ENCODE measurements at regions not wholly inside any gene's neighbourhood (a gene's known extent, or its start where the extent isn't known, plus 50 kb on each side); places are given as distances from the start of the nearest gene placed in this dataset.

DNA sequence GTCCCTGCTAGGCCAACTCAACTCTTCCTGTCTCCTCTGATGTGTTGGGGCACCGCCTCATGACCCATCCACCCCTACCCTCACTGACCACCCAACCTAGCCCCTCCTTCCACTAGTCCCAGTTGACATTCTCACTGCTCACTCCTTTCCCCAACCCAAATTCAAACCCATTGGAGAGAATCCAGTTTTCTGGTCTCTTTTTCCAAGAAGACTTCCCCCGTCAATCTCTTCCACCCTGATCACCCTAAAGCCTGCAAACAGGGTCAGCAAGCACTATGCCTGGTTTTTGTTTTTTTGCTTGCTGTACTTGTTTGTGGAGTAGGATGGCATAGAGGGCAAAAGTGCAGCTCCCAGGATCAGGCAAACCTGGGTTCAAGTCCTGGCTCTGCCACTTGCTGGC lies 176.6 kb upstream of the PPP2R3A start:
- DNase-seq = no peak

DNA sequence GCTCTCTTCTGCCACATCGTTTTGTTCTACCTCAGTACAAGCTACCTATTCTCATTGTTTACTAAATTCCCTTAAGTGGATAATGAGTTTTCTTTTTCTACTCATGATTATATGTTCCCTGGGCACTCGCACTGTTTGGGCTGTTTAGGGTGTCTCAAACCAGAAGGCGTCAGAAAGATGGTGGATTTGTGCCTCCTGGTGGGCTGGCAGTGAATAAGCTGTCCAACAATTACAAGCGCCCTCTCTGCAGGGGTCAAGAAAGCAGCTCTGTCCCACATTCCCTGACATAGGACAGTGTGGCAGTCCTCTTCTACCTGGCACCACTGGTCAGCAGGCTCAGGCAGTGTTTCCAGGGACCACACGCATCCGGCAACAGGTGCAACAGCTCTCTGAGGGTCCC lies 173.4 kb upstream of the PPP2R3A start:
- no peak for DNase-seq

DNA sequence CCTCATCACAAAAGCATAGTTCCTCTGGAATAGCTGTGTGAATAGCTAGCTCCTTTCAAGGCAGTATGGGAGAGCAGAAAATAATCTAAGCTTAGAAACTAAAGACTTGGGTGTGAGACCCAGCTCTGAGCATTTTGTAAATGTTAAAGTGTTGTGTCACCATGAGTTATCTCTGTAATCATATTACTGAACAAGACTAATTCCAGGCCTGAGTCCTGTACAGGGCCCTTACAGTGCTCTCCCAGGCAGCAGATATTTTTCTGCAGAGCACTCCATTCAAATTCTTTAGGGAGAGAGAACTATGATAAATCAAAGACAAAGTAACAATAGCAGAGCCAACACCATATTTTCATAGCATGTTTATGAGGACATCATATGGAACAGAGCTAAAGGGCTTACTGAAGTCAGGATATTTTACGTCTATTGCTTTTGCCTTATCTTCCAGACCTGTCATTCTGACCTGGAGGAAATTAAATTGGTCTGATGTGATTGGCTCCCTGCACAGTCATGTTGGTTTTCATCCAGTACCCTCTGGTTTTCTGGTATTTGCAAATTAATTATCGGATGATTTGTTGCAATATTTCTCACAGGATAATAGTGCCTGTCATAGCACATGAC lies 172.6 kb upstream of the PPP2R3A start:
- no peak for DNase-seq

DNA sequence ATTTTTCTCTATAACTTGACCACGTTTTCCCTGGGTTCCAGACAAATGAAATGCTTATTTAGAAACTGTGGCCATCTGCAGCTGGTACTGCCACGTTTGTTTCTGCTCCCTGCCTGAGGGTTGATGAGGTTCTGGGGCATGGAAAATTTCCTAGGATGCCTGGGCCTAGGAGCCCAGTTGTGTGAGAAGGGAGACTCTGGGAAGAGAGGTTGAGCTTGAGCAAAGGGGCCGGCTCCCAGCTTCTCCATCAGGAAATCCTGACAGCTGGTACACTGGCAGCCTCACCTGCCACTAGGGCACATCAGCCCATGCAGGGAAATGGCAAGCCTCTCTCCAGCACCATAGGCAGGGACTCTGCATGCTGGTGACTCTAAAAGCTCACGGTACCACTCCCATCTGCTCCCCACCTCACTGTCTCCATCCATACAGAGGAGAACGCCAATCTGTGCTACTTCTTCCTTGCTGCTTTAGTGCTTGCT lies 165.4 kb upstream of the PPP2R3A start:
- no peak for DNase-seq

DNA sequence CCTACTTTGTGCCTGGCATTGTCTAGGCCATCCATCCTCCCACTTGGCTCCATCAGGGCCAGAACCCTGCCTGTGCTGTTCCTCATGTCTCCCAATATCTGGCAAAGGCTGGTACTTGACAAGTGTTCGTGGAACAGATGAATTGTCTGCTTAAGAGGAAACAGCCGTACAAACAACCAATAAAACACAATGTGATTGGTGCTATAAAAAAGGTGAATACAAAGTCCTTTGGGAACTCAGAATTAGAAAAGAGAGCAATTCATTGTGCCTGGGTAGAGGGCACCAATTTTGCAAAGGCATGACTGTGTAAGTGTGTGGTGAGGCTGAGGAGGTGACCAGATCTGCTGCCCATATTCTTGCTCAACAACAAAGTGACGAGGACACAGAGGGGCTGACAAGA lies 164.5 kb upstream of the PPP2R3A start:
- no peak for DNase-seq

DNA sequence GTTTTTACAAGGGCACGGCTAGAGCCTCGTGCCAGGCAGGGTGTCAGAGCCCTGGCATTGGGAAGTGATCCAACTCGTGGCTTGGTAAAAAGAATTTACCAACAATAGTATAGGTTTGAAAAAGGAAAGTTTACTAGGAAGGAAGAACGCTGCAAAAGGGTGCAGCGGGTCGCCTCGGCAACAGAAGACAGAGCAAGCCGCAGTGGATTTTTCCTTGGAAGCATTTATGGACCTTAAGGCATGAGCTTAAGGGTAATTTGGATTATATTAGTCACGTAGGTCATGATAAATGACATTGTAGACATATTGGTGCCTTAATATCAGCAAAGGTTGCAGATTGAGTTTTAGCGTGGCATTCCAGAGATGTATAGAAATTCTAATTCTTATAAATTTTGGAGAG lies 163.4 kb upstream of the PPP2R3A start:
- no peak for DNase-seq

DNA sequence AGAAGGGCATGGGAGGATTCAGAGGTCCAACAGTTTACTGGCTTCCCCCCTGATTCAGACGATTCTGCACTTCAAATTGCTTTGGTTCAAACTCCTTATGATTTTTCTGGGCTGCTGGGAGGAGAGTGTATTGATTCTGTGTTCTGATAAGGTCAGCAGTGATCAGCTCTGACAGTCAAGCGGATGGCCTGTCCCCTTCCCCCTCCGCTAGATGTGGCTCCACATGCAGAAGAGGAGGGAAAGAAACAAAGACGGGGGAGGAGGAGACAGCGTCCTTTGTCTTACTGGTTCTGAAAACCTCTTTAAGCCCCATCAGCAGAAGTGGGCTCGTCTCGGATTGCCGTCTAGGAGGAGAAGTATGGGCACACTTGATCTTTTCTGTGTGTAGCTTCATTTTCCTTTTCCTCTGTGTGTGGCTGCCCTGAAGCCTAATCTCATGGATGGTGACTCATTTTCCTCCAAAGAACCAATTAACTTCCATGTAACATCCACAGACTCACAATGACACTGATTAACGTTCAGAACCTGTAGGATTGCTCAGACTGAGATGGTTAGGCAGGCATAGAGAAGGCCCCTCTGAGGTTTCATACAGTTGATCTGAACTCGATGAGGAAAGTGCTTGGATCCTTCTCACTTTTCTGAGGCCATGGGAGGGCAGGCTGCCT lies 162.4 kb upstream of the PPP2R3A start:
- DNase-seq = no peak

DNA sequence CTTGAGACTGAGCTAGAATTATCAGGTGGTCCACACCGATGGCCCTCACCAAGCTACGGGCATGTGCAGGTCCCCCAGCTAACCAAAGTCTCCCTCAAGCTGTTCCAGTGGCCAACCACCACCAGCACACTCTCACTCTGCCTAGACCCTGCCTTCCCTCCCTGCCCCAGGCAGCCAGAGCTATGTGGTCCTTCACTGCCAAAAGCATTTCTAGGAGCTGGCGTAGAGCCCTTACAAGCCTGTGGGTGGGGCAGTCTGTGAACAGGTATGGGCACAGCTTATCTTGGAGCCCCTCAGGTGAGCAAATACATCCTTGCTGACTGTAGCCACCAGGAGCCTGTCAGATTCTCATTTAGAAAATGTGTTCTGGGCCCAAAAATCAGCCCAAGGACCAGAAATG lies 159.8 kb upstream of the PPP2R3A start:
- DNase-seq = no peak

DNA sequence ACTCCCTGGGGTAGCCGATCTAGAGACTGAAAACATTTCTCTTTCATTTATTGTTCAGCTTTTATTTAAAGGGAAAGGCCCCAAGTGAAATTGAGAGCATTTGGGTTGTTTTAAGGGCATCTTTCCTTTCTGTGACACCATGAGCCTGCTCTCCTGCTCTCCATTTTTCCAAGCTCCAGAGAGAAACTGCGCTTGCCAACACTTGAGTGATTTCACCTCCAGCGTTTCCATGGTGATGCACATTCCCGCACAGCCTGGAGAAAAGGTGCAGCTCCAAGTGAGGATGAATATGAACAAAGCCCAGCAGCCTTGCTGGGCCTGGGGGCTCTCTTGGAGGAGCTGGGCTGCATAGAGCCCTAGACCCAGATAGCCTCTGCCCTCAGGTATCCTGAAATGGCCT lies 159.2 kb upstream of the PPP2R3A start:
- DNase-seq = peak in 41 of 58 donors; percentile 2 to 74 (median 27)

DNA sequence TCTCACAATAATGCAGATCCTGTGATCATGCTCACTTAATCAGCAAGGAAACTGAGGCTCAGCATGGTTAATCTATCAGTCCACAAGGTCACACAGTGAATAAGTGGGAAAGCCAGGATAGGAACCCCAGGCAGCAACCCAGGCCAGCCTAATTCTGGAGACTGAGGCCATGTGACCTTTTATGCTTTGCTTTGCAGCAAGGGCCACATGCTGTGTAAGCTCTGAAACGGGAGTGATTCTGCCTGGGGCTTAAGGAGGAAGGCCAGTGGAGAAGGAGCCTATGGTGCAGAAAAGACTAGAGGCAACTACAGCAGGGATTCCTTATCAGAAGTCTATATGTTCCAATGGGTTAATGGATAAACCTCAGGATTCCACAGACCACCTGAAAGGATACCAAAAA lies 157.6 kb upstream of the PPP2R3A start:
- no peak for DNase-seq

DNA sequence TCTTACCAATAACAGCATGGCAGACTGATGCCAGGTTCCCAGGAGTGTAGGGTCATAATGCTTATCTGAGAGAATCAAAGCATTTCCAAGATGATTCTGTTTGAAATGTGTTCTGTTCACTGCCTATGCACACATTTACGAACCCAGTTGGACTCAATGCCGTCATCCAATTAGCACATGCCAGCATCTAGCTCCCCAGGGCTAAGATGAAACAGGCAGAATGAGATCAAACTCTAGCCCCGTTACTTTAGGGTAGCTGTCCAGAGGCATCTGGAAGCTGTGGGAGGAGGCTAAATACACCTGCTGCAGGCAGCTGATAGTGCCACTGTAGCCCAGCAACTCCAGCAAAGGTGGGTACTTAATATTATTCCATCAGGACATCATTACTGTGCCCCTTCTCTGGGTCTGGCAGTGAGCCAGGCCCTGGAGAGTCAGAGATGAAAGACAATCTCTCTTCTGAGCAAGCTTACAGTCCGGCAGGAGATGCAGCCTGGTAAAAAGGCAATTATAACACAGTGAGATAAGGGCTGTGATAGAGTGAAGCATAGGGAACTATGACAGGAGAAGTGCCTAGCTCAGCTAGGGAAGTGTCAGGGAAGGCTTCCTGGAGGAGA lies 156.4 kb upstream of the PPP2R3A start:
- DNase-seq = no peak

DNA sequence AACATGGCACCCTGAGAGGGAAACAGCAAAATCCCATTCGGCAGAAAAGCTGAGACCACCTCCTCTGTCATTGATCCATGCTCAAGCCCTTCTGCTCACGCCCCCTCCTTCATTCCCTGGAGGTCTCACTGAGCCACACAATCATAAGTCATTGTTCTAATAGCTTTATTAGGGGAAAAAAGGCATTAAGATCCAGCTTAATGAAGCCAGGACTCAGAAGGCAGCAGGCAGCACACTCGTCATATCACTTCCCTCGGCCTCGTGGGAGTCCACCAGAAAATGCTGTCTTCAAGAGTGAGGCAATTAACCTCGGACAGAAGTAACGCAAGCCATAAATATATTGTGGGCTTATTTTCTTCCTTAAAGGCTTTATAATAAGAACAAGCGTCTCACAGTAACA lies 153.9 kb upstream of the PPP2R3A start:
- no peak for DNase-seq

DNA sequence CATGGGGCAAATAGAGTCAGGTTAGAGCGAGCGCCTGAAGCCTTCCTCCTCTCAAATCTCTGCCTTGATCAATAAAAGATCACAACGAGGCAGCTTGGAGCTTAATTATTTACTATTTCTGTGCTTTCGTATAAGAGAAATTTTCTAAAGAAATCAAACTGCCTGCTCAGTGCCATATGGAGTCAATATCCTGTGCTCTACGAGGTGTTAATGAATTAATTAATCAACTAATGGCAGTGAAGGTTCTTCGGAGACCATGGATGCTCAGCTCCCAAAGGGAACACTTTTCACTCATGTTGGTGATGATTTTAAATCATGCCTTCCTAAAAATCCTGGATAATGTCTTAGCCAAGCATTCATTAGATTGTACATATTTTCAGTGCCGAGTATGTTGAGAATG lies 153.5 kb upstream of the PPP2R3A start:
- DNase-seq = no peak

DNA sequence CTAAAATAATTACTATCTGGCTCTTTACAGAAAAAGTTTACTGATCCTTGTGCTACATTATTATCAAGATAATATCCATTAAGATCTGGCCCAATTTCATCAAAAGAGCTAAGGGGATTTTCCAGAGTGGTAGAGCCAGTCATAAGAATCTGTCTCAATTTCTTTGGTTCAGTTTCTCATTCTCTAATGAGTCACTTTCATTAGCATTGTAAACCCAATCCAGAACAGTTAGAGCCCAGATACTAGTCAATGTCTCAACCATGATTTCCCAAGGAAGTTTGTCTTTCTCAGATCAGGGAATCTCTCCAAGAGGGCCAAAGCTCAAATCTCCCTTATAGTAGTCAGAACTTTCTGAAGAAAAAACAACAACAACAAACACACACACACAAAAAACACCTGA lies 131.1 kb upstream of the PPP2R3A start:
- no peak for DNase-seq

DNA sequence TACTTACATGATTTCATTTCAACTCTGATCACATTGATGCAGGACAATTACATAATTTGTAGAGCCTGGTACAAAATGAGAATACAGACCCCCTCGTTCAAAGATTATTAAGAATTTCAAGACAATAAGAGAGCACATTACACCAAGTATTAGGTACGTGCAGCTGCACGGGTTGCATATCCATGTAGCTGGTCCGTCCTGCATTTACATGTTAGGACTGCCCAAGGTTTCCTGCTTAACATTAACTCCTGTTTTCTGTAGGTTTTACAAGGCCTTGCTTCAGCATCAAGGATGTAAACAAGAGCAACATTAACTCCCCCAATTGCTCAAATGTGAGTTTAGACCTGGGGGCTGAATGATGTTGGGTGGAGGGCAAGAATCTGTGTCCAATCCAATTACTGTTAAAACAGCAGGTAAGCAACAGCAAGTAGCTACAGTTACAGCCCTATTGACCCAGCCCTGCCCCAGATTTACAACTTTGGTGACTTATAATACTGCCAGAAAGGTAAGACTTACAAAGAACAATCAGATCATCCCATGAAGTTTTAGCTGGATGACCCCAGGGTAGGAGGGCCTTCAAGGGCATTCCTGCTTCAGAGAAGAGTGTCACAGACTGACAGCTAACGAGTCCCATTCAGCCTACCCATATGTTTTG lies 127.4 kb upstream of the PPP2R3A start:
- DNase-seq = no peak

DNA sequence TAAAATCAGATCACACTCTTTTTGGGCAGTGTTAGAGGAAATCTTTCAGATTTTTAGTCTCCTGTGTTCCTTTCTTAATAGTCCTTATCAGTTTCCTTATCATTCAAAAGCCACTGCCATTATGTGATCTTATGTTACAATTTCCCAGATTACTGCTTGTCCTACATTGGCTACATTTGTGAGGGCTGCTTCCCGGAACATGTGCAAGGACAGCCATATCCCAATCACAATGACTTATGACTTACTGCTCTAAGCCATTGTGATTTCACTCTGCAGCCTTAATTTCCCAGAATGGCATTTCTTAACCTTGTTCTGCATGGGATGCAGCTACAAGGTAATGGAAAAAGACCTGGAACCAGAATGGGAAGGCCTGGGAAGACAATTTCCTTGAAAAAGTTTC lies 125.1 kb upstream of the PPP2R3A start:
- DNase-seq = no peak

DNA sequence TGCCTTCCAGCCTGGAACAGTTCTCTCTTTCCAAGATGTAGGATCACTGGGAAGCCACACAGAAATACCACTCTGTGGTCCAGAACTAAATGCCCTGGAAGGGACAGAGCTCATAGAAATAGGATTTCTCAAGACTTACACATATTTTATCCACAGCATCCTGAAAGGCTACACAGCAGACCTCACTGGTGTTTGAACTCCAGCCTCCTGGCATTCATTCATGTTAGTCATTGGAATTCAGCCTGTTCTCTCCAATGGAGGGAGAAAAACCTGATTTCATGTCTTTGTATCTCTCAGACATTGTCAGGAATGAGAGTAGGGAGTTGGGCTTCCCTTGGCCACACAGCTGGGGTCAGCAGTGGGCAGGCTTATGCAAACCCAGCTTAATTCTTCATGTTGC lies 121.1 kb upstream of the PPP2R3A start:
- DNase-seq = no peak

DNA sequence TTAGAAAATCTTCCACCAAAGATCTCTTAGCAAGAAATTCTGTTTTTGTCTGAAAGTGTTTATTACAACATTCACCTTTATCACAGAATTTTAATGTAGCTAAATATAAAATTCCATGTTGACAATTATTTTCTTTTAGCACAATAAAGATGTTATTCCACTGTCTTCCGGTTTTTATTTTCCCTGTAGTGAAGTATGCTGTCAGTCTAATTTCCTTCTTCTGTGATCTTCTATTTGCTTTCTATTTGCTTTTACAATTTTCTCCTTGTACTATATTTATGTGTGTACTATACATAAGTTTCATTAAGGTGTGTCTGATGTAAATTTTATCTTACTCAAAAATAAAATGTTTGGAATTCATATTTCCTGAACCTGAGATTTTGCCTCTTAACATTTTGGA lies 117.5 kb upstream of the PPP2R3A start:
- DNase-seq = no peak

DNA sequence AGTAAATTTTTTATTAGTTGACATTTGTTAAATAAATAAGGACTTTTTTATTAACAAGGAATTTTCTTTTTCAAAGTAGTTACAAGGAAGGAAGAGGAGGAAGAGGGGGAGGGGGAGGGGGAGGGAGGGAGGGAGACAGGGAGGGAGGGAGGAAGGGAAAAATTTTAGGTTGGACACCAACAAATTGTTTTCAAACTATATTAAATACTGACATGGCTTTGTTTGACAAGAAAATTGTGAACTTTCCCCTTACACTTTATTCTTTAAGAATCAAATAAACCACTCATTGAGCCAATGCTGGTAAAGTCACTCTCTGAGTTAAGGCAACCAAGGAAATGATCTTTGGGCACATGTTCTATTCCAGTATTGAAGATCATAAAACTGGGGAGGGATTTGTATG lies 115.7 kb upstream of the PPP2R3A start:
- DNase-seq = no peak

DNA sequence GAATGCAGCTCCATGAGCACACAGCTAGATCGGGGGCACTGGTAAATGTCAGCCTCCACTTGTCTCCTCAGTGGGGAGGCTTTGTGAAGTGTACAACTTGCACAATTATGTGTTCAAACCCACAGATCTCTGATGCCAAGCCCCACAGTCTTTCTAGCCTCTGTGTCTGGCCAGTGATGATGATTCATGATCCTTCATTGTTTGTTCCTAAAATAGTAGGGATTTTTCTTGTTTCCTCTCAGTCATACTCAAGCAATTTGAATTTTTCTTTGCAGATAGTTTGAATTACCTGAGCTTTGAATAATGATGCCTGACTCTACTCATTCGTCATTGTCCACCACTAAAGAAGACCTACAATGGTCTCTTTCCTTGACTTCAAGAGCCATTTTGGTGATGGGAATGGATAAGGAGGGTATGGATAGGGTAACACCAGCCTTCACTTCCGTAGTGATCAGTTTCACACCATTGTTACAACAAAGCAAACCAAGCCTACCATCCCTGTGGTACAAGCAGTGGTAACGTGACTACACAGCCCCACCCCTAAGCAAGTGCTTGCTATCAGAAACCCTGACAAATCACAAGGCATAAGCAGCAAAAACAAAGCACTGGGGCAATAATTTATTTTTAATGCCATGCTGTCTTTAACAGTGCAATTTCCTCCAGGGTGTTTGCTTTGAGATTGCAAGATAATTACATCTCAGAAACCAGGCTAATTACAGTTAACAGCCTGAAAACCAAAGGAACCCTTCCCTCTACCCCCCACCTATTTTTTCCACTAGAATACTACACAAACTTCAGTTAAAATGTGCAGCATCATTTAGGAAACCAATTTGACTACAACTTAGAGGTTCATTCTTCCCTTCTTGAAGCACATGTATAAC lies 114.1 kb upstream of the PPP2R3A start:
- DNase-seq = no peak

DNA sequence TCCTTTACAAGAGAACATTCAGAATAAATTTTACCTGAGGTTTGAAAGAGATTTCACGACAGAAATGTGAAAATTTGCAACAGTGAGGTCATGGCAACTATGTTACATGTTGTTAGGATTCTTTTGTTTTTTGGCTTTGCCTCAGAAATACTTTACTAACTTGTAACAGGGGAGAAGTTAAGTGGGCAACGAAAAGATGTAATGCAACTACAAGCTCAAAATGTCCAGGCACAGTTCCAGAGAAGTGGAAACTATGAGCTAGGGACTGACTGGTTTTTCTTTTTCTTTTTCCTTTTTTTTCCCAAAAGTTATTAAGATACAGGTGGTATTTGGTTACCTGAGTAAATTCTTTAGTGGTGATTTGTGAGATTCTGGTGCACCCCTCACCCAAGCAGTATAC lies 111.5 kb upstream of the PPP2R3A start:
- no peak for DNase-seq

DNA sequence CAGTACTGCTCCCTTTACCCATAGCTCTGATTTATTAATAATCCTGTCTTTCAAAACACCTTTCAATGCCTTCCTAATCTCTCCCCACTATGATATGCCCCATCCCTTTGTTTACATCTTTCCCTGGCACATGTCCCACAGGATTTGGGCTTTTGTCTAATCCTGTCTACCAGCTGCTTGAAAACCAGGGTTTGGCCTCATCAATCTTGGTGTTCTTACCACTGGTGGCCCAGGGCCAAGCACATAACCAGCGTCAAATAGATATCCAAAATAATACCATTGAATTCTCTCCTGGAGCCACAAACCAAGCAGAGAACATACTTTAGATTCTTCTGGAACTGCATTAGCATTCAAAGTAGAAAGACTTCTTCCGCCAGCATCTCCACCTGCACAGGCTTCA lies 104.8 kb upstream of the PPP2R3A start:
- DNase-seq = no peak
